Stimulated activated naive B cell treated with anti-CD40 and anti-IgM and Interleukin-4, amounts not matched to agents 10 μg/mL and 1 μg/mL and 100 μg/mL, for 72 hours (primary cell): ENCODE measurements at regions not wholly inside any gene's neighbourhood (a gene's known extent, or its start where the extent isn't known, plus 50 kb on each side); places are given as distances from the start of the nearest gene placed in this dataset.
A peak's percentile ranks its signal among the peaks of the same experiment; 100 is the strongest.

Source experiments
- ATAC-seq, 2 donors: fragments of 150-1000 bp; cut with Tn5 transposase; replicated peaks; 2 replicates each; pipeline ENCODE4 v1.10.0; 2021; ENCODE audit warnings: moderate library complexity in 1 of 2
- DNase-seq: peaks from one replicate; pipeline ENCODE4 v3.0.0; 2021
- H3K27ac Mint-ChIP-seq: one replicate; pipeline ENCODE4 v1.8.0; 2022; ENCODE audit warnings: mild to moderate bottlenecking, mixed read lengths
- H3K27me3 Mint-ChIP-seq, 2 donors: one replicate each; pipeline ENCODE4 v1.8.0; 2022; ENCODE audit warnings: mixed read lengths in 2 of 2
- H3K36me3 Mint-ChIP-seq, 2 donors: one replicate each; pipeline ENCODE4 v1.8.0; 2022; ENCODE audit warnings: mixed read lengths in 2 of 2, mild to moderate bottlenecking in 1 of 2
- H3K4me1 Mint-ChIP-seq, 2 donors: one replicate each; pipeline ENCODE4 v1.8.0; 2022; ENCODE audit warnings: mixed read lengths in 2 of 2, mild to moderate bottlenecking in 1 of 2
- H3K4me3 Mint-ChIP-seq, 2 donors: one replicate each; pipeline ENCODE4 v1.8.0; 2022; ENCODE audit warnings: mild to moderate bottlenecking in 2 of 2, mixed read lengths in 2 of 2, moderate library complexity in 1 of 2
- H3K9me3 Mint-ChIP-seq, 2 donors: one replicate each; pipeline ENCODE4 v1.8.0; 2022; ENCODE audit warnings: mixed read lengths in 2 of 2, mild to moderate bottlenecking in 1 of 2

DNA sequence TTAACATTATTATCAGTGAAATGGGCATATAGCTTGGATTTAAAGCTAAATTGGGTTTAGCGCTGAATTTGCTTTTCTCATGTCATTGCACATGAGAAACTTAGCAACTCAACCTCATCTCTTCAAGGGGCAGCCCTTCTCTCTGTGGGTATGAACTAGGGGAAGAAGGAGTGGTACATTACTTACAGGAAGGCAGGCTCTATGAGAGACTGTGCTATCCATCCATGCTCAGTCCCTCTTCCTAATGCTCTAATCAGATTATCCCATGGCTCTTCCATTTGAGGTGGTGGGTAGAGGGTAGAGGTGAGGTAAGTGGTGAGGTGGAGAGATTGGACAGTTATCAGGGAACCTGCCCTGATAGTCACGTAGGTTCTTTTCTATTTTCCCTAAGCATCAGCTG is 343.7 kb upstream of the NOVA1 start:
- Mint-ChIP-seq H3K4me1 (no peaks in the 10 kb centered on the region), H3K4me3 (no peak overlapping the region), H3K27me3 (no peaks in the 10 kb centered on the region), H3K9me3 (peaks cover 3 to 6% of the 10 kb centered on the region in 2 donors), H3K27ac (no peak overlapping the region), H3K36me3 (no peaks in the 10 kb centered on the region)
- ATAC-seq = no peak
- no peak for DNase-seq

DNA sequence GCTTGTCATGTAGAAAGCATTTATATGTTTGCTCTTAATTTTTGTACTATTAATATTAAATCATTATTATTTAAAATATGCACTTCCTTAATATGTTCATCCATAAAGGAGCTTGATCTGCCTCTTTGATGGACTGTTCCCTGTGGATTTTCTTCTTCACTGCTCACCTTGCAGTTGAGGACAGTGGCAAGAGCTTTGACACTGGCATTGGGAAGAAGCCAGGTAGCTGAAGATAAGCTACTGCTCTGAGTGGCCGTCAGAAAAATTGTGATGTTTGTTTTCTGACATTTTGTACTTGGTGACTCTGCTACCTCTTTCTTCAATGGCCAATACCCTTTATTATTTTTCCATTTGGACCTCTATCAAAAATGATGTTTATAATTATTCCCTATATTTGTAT is 349.4 kb upstream of the NOVA1 start:
- Mint-ChIP-seq H3K4me3 (no peak overlapping the region), H3K36me3 (no peaks in the 10 kb centered on the region), H3K27ac (no peak overlapping the region), H3K9me3 (peaks cover 4% of the 10 kb centered on the region in 2 donors), H3K4me1 (no peaks in the 10 kb centered on the region), H3K27me3 (no peaks in the 10 kb centered on the region)
- no peak for DNase-seq
- no peak for ATAC-seq

DNA sequence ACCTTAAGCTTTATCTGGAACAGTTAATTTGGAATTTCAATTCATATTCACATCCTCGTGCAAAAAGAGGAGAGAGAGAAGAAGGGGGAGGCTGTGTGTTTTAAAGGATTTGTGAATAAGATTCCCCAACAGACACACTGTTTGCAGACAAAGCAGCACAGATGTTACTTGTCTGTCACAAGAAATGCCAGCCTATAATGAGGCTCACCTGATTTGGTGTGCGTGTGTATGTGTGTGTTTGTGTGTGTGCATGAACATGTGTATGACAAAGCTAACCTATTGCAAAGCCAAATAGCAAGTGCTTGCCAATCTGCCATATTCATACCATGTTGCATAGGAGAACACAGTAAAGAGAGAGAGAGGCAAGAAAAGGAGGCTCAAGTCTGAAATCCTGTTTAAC is 361.6 kb upstream of the NOVA1 start:
- Mint-ChIP-seq H3K4me3 (no peak overlapping the region), H3K36me3 (no peaks in the 10 kb centered on the region), H3K27me3 (no peaks in the 10 kb centered on the region), H3K4me1 (no peaks in the 10 kb centered on the region), H3K27ac (no peak overlapping the region), H3K9me3 (peaks cover 0 to 4% of the 10 kb centered on the region in 2 donors)
- ATAC-seq (no peak), DNase-seq (no peak)

DNA sequence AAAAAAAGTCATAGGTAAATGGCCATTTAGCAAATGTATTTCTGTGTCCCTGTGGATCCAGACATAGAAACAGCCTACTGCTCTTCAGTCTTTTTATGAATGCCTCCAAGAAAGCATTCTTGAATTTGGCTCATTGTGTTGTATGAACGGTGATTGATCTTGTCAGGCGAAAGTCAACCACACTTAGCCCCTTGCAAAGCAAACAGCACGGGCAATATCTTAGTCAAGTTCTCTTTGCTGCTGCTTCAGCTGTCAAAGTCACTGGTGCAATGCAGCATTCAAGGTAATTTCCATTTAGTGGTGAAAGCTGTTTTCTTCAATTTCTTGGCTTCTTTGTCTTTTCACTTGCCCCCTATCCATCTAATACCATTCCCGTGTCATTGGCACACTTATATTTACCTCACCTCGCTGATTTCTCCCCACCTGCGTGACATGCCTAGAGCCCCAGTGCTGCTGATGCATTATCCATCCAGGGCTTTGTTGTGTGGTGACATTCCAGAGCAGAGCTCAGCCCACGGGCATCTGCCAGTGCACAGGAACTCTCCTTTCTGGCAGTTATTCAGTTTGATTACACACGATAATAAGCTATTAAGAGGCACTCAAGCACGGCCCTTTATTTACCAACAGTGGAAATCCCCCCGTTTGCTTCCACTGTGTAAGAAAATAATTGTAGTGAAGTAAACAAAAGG is 362.3 kb upstream of the NOVA1 start:
- Mint-ChIP-seq H3K4me1 (no peaks in the 10 kb centered on the region), H3K4me3 (no peak overlapping the region), H3K36me3 (no peaks in the 10 kb centered on the region), H3K9me3 (peaks cover 0 to 4% of the 10 kb centered on the region in 2 donors), H3K27ac (no peak overlapping the region), H3K27me3 (no peaks in the 10 kb centered on the region)
- ATAC-seq (no peak), DNase-seq (no peak)

DNA sequence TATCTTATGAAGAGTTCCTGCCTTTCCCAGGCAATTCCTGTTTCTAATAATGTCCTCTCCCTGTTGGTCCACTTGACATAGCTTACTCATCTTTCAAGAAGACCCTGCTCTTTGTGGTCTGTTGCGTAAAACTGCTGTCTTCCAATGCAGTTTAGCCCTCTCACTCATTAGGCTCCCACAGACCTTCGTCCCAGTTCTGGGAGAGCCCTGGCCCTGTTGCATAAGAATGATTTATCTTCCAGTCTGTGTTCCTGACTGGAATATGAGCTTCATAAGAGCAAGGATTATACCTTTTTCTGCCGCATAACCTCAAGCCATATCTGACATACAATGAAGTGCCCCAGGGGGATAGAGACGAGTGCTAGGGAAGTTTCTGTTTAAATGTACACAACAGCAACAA is 365.9 kb upstream of the NOVA1 start:
- ATAC-seq (no peak), DNase-seq (no peak)
- Mint-ChIP-seq H3K27ac (no peak overlapping the region), H3K36me3 (no peaks in the 10 kb centered on the region), H3K9me3 (peaks cover 0 to 3% of the 10 kb centered on the region in 2 donors), H3K4me1 (no peaks in the 10 kb centered on the region), H3K27me3 (no peaks in the 10 kb centered on the region), H3K4me3 (no peak overlapping the region)

DNA sequence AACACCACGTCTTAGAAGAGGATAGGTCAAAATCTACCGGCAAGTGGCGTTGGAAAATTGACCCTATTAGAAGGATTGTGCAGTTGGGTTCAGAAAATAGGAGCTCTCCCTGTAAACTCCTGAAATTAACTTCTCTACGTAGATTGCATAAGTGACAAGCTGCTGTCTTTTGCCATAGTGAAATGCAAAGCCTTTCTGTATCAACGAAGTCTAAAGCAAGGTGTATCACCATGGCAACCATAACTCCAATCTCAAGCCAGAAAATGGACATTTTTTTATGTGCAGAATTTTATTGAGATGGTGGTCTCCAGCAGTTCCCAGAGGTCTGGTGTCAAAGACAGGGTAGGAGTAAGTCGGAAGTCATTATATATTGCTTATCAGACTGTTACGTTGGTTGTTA is 367.7 kb upstream of the NOVA1 start:
- no peak for ATAC-seq
- Mint-ChIP-seq H3K4me3 (no peak overlapping the region), H3K4me1 (no peaks in the 10 kb centered on the region), H3K36me3 (no peaks in the 10 kb centered on the region), H3K27ac (no peak overlapping the region), H3K9me3 (peaks cover 0 to 3% of the 10 kb centered on the region in 2 donors), H3K27me3 (no peaks in the 10 kb centered on the region)
- DNase-seq = no peak

DNA sequence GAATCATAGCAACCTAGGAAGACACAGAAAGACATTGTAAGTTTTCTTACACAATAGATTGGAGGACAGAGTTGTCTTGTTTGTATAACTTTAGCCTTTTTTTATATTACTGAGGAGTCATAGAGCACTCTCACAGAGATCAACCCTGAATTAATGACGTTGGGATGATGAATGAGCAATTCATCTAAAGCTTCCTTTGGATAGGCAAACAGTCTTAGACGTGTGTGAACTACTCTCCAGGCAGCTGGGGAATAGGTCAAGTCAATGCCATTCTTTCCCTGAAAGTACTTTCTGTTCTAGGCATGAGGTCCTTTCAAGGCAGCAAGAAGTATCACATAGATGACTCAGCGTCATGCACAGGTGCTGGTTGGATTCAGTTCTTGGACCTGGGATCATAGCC is 369.1 kb upstream of the NOVA1 start:
- DNase-seq = no peak
- no peak for ATAC-seq
- Mint-ChIP-seq H3K4me3 (no peak overlapping the region), H3K9me3 (peaks cover 0 to 4% of the 10 kb centered on the region in 2 donors), H3K4me1 (no peaks in the 10 kb centered on the region), H3K27me3 (no peaks in the 10 kb centered on the region), H3K27ac (no peak overlapping the region), H3K36me3 (no peaks in the 10 kb centered on the region)

DNA sequence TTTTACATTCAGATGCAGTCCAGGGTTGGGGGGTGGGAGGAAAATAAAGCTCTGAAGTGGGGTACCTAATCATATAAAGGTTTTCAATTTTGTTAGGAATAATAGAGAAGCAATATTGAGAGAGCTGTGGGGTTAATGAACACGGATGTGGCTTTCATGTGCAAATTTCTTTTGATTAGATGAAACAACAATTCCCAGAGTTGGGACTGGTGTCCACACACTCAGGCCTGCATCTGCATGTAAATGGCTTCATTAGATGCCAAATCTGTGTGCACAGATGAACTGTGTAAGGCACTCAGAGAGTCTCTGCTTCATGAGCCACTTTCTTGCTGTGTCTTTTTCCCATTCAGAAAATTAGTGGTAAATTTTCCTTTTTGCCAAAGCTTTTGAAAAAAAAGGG is 377.1 kb upstream of the NOVA1 start:
- Mint-ChIP-seq H3K4me1 (no peaks in the 10 kb centered on the region), H3K36me3 (no peaks in the 10 kb centered on the region), H3K4me3 (no peak overlapping the region), H3K27ac (no peak overlapping the region), H3K27me3 (no peaks in the 10 kb centered on the region), H3K9me3 (peaks cover 0 to 2% of the 10 kb centered on the region in 2 donors)
- ATAC-seq (no peak), DNase-seq (no peak)

DNA sequence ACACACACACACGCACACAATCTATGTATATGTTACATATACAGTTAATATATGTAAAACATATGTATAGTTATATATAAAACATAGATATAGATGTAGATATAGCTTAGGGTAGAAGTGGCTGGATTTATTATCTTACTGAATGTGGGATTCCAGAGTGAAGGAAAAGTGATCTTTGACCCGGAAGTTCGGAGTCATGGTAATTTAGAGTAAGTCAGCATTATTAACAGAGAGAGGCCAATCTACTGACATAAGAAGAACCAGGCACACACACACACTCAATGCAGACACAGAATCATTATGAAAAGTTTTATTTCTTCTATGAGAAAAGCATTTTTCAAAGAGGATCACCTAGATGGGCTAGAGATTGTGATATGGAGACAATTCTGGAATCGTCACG is 384.2 kb upstream of the NOVA1 start:
- no peaks in the 10 kb centered on the region for H3K9me3 Mint-ChIP-seq
- no peak overlapping the region for H3K4me3 Mint-ChIP-seq
- no peaks in the 10 kb centered on the region for H3K36me3 Mint-ChIP-seq
- H3K27me3 Mint-ChIP-seq = no peaks in the 10 kb centered on the region
- no peak overlapping the region for H3K27ac Mint-ChIP-seq
- H3K4me1 Mint-ChIP-seq = no peaks in the 10 kb centered on the region
- DNase-seq = no peak
- ATAC-seq = no peak

DNA sequence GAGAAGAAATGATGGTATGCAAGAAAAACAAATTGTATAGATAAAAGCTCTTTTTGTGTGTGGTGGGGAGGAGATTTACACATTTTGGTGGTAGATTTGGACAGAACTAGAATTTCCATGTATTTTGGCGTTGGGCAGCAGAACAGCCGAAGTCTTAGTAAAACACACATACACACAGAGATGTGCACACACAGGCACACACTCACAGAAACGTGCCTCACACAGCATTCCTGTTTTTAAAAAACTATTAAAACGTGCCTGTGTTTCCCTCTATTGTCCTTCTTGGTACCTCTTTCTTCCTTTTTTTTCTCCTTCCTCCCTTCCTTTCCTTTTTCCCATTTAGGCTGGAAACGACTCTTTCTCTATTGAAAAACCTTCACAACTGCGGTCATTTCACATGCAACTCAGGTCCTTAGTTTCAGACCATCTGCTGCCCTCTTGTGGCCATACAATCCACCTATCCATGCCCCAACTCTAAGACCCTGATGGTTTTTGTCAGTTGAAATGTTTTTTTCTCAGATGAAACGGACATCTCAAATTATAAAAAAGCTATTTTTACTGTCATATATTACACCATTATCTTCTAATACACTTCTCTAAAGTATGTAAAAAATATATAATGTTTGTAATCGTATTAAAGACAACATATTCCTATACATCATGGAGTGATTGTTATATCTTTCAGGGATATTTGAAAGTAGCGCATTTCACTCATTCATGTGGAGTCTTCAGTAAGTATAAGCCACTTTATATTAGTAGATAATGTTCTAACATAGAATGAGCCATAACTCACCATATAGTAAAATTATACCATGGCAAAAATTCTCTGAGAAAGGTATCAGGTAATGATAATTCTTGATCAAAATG is 386.7 kb upstream of the NOVA1 start:
- Mint-ChIP-seq H3K4me3 (no peak overlapping the region), H3K27ac (no peak overlapping the region), H3K4me1 (no peaks in the 10 kb centered on the region), H3K27me3 (no peaks in the 10 kb centered on the region), H3K9me3 (no peaks in the 10 kb centered on the region), H3K36me3 (no peaks in the 10 kb centered on the region)
- DNase-seq (no peak), ATAC-seq (peak; percentile 66 to 68)

DNA sequence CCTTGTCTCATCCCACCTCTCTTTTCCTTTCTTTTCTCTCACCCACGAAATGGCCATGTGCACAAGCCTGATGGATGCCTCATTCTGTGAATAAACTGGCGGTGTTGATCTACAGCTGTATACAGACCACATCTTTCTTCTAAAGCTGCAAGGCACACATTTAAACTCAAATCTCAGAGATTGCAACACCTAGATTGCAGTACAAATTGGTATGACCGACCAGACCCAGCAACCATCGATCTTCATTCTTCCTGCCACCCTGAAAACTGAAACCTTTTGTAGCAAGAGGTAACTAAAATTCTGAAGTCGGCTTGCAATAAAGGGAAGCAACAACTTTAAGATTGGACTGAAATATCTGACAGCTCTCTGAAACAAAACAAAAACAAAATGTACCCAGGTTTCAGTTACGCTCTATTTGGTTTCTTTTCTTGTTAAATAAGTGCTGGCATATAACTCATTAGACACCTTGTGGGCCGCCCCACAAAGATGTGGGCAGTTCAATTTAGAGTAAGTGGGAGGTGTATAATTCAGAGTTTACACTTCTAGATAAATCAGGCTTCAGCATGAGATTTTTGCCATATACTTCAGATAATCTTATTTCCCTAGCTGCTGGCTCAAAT is 390.0 kb upstream of the NOVA1 start:
- H3K4me1 Mint-ChIP-seq = no peaks in the 10 kb centered on the region
- H3K9me3 Mint-ChIP-seq = peaks cover 0 to 3% of the 10 kb centered on the region in 2 donors
- no peaks in the 10 kb centered on the region for H3K27me3 Mint-ChIP-seq
- no peak overlapping the region for H3K27ac Mint-ChIP-seq
- DNase-seq = no peak
- H3K36me3 Mint-ChIP-seq = no peaks in the 10 kb centered on the region
- no peak overlapping the region for H3K4me3 Mint-ChIP-seq
- ATAC-seq = no peak

DNA sequence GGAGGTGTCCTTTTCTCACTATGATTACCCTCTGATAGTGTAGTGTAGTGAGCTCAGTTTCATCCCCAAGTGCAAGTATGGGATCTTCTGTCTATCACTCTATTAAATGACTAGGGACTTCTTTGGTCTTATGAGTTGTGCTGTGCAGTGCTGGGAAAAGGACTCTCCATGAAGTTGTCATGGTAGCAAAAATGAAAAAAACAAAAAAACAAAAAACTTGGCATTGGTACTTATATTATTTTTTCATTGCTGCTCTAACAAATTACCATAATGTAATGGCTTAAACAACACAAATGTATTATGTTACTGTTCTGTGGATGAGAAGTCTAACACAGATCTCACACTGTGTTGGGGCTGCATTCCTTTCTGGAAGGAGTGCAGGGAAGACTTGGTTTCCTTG is 393.1 kb upstream of the NOVA1 start:
- H3K4me1 Mint-ChIP-seq = no peaks in the 10 kb centered on the region
- H3K27ac Mint-ChIP-seq = no peak overlapping the region
- no peak for DNase-seq
- H3K36me3 Mint-ChIP-seq = no peaks in the 10 kb centered on the region
- H3K4me3 Mint-ChIP-seq = no peak overlapping the region
- no peaks in the 10 kb centered on the region for H3K27me3 Mint-ChIP-seq
- H3K9me3 Mint-ChIP-seq = peaks cover 0 to 3% of the 10 kb centered on the region in 2 donors
- ATAC-seq = no peak

DNA sequence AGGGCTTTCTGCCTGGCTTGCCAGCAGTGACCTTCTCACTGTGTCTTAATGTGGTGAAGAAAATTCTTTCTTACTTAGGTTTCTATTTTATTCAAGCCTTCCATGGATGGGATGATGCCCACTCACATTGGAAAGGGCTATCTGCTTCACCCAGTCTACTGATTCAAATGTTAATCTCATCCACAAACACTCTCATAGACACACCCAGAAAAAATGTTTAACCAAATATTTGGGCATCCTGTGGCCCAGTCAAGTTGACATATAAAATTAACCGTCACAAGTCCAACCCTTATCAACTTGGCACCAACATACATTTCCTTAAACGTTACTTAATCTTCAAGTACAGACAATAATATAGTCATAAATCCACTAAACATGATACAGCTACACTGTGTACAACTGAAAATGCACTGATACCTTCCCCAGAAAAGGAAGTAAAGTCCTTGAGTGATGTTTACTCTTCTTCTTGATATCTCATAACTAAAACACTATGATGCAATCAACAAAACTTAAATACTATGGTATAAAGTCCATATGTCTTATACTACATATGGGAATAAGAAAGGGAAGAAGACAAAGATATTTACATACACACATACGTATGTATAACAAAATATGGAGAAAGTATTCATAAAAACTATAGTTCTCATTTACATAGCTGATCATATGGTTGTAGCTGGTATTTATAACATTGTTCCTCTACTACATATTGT is 394.7 kb upstream of the NOVA1 start:
- Mint-ChIP-seq H3K36me3 (no peaks in the 10 kb centered on the region), H3K27ac (no peak overlapping the region), H3K4me1 (no peaks in the 10 kb centered on the region), H3K4me3 (no peak overlapping the region), H3K27me3 (no peaks in the 10 kb centered on the region), H3K9me3 (peaks cover 0 to 3% of the 10 kb centered on the region in 2 donors)
- no peak for ATAC-seq
- no peak for DNase-seq

DNA sequence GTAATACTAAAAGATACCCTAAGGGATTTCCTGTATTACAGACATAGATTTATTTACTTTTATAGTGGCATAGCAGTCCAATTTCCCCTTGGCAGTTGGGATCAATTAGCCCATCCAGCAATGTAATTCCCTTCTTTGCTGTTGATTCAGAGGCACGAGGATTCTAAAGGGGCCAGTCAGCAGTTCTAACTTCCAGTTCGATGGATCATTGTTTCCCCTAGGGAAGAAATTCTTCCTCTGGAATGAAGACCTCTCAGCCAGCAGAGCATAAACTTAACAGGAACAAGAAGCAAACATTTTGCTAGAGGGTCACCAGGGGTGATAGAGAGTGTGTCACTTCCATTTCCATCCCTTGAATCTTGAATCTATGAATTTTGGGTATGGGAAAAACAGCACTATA is 395.7 kb upstream of the NOVA1 start:
- no peak for ATAC-seq
- Mint-ChIP-seq H3K4me1 (no peaks in the 10 kb centered on the region), H3K36me3 (no peaks in the 10 kb centered on the region), H3K27ac (no peak overlapping the region), H3K4me3 (no peak overlapping the region), H3K27me3 (no peaks in the 10 kb centered on the region), H3K9me3 (peaks cover 0 to 3% of the 10 kb centered on the region in 2 donors)
- no peak for DNase-seq
